ENCODE measurements at regions not wholly inside any gene's neighbourhood (a gene's known extent, or its start where the extent isn't known, plus 50 kb on each side); places are given as distances from the start of the nearest gene placed in this dataset.

DNA sequence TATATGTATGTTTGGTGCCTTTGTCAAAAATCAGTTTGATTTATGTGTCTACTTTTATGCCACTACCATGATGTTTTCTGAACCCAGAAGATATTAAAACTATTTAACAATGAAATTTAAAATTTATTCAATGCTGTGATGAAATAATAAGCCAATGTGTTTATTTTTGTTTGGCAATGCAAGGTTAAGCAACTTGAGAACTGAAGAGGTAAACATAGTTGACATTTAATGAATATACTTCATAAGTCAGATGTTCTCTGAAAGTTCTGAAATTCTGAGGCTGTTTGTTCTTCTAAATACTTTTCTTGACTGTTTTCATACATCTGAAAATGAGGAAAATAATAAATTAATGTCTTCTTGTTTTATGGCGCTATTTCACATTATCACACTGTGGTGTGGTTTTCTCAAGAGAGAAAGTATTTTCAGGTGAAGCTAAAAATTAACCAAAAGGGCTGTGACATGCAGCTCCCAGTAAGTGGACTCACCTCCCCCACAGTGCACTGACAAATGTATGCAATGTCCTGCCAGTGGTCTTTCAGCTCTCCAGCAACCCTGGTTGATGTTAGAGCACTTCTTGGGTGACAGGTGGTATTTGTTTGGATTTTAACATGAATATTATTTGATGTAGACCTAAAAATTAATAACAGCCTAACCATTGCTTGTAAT is 863.6 kb upstream of the SALL3 start:
- DNase-seq (ENCODE audit: low read depth) = no peak

GRCh38 chr18:78123144-78123909 is 856.3 kb upstream of the SALL3 start:
- DNase-seq (ENCODE audit: low read depth) = no peak

GRCh38 chr18:78123926-78124797 is 855.5 kb upstream of the SALL3 start:
- DNase-seq (ENCODE audit: low read depth) = no peak

GRCh38 chr18:78125206-78125896 is 854.3 kb upstream of the SALL3 start:
- no peak for DNase-seq (ENCODE audit: low read depth)

DNA sequence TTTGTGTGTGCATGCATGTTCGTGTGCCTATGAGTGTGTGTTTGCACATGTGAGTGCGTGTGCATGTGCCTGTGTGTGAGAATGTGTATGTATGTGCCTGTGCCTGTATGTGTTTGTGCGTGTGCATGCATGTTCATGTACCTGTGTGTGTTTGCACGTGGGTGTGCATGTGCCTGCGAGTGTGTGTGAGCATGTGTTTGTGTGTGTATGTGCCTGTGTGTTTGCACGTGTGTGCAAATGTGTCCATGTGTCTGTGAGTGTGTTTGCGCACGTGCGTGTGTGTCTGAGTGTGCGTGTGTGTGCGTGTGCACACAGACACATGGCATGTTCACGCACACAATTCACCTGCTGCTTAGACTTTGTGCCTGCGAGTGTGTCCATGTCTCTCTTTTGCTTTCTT is 853.5 kb upstream of the SALL3 start:
- no peak for DNase-seq (ENCODE audit: low read depth)

DNA sequence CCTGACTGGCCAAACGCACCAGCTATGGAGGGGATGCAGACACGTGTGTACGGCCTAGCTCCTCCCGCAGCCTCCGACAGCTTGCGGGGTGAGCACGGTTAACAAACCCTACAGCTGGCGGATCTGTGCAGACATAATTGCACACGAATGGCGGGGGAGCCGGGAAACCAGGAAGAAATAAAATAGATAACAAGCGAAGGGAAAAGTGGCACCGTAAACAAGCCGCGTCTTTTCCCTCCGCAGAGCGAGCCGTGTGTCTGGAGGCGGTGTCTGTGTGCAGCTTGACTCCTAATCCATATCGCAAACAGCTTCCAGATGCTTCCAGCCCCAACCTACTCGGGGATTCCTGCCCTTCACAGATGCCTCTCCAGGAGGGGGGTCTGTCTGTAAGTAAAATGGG is 853.1 kb upstream of the SALL3 start:
- DNase-seq (ENCODE audit: low read depth) = no peak

DNA sequence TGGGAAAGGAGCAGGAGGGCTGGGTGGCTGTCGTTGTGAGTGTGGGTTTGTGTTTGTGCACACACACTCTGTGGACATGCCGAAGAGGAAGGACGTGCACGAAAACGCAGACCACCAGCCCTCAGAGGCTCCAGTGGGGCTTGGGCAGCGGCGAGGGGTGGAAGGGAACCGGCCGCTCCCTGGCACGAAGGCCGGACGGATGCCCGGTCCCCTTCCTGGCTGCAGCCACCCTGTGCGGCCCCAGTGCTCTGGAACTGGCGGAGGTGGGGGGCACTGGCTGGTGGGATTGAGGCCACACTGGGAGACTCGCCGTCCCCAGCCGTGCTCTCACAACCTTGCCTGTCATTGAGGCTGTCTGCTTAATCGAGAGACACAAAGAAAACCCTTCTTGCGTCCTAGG is 852.6 kb upstream of the SALL3 start:
- no peak for DNase-seq (ENCODE audit: low read depth)

DNA sequence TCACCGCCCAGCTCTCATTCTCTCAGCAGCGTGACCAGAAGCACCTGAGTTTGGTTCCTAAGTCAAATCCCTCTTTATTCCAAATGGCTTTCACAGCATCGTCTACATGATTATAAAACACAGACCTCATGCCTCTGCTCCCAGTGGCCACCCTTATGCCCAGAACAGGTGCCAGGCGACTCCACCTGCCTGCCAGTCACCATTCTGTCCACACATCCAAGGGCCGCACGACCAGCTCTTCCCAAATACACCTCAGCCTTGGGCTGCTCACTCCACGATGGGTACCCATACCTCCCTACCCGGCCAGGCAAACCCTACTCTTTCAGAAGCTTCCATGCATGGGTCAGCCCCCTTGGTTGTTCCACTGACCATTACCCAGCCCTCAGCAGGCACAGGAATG is 851.6 kb upstream of the SALL3 start:
- DNase-seq (ENCODE audit: low read depth) = no peak

GRCh38 chr18:78129260-78129659 is 850.4 kb upstream of the SALL3 start:
- DNase-seq (ENCODE audit: low read depth) = no peak

DNA sequence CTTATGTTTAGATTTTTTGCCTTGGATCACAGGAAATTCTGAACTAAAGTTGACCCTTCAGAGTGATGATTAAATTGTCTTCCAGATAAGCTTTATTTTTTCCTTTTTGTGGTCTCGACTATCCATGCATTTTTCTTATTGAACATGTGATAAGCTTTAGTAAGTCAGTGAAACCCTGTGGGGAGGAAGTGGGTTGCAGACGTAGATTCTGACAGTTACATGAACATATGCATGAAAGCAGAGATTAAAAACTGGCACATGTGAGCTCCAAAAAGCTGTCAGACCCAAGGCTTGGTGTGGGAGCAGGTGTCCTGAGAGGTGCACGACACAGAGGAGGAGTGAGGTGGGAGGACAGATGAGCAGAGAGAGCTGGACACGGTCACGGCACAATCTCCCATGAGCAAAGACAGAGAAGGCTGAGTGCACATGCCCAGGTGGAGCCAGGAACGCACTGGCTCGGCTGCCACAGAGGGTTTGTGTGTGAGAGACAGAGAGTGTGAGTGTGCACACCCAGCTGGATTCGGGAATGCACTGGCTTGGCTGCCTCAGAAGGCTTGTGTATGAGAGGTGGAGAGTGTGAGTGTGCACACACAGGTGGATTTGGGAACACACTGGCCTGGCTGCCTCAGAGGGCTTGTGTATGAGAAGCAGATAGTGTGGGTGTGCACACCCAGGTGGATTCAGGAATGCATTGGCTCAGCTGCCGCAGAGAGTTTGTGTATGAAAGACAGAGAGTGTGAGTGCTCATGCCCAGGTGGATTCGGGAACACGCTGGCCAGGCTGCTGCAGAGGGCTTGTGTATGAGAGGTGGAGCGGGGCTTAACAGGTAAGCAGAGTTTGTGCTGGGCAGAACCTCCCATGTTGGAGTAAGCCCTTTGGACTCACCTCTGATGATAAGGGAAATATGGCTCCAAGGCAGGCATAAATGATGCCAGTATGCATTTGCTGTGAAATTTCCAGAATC is 849.1 kb upstream of the SALL3 start:
- DNase-seq (ENCODE audit: low read depth) = no peak

DNA sequence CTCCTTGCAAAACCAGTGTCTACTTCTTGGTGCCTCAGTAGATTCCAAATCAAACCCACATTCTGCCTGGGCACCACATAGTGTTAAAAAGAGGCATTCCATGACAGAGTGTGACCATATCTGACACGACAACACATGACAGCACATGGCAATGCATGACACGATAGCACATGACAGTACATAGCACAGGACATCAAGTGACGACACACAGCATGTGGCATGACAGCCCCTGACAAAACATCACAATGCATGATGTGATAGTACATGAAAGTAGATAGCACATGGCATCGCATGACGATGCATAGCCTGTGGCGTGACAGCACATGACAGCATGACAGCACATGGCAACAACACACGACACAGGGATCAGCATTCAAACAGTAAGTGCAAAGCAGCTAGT is 845.9 kb upstream of the SALL3 start:
- no peak for DNase-seq (ENCODE audit: low read depth)

- no peak for DNase-seq (ENCODE audit: low read depth)
Observed at GRCh38 chr18:78136986-78137385, 842.6 kb upstream of the SALL3 start.

DNA sequence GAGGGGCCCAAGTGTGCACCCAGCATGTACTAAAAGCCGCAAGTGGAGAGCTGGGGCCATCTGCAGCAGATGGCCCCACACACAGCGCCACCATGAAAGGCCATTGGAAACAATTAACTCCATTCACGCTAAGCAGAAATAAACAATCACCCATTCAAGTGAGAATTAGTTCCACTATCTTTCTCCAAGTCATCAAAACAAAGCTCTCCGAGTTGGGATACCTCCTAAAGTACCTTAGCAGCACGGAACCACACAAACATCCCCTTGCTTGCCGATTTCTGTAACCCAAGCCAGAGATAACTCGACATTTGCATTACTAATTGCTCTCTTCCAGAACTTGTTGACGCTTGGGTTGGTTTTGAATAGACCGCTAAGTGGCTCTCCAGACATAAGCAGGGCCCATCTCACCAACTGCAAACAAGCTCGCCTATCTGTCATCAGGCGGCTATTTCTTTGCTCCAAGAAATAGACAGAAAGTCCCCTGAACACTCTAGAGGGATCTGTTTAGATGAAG is 840.6 kb upstream of the SALL3 start:
- DNase-seq (ENCODE audit: low read depth) = no peak

DNA sequence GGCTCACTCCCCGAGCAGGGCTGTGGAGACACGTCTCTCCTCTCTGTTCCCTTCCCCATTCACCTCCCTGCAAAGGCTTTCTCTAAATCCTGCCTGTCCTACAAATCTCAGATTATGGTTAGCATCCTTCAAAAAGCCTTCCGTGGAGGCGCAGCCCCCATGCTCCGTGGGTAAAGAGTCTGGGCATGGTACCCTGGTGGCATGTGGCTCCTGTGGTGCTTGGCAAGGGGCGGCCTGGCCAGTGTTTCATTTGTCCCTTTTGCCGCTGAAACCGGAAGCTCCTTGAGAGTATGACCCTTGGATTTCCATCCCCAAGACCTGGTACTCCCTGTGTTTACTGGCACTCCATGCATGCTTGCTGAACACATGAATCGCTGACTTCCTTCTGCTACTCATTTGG is 839.3 kb upstream of the SALL3 start:
- DNase-seq (ENCODE audit: low read depth) = no peak

GRCh38 chr18:78144669-78145068 is 834.9 kb upstream of the SALL3 start:
- no peak for DNase-seq (ENCODE audit: low read depth)

DNA sequence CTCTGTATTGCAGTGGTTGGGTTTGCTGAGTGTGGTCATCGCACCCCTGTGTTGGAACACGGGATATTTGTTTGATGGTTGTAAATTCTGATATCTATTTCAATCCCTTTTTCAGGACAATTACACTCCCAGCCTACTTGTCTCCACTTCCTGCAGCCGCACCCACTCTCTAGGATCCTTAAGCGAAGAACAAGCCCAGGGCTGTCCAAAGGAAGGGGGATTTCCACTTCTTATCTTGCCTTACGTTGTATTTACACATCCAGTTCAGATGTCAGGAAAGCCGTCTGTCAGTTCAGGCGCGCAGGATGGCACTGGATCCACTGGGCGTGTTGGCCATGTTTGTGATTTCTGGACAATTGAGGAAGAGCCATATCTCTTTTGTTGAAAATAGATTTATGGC is 834.5 kb upstream of the SALL3 start:
- no peak for DNase-seq (ENCODE audit: low read depth)

DNA sequence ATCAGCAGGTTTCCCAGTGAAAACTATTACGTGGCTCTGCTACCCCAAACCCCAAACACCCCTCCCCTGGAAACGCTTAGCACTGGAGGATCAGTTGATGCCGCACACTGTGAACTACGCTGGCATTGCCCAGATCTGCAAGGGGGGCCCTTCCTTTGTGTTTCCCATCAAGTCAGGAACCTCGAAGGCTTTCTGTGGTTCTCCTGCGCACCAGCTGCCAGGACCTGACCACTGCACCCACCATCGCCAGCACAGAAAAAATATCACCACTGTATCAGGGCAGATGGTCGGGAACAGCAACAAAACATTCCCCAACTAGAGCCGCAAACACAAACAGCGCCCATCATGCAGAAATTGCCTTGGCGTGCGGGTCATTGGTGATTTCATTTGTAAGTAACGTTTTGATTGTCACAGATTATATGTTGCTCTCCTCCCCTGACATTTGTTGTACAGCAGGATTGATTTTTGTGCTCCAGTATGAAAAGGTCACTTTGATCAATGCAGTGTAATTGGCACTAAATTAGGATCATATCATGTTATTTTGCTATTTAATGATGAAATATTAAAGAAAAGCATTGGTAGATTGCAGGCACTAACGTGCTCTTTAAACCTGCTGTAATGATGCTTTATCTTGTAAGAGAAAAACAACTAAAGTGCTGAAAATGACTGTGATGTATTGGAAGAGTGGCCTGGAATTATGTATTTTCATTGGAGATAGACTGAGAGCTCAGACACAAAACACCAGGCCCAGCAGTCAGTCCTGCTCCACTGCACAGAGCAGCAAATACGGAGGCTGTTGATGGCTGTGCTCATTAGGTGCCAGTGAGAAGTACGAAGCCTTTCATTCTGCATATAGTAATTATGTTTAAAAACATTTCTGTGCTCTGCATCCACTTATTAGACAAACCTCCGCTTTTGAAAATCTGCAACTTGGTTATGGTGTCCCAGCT is 833.2 kb upstream of the SALL3 start:
- DNase-seq (ENCODE audit: low read depth) = no peak

- no peak for DNase-seq (ENCODE audit: low read depth)
Observed at GRCh38 chr18:78150590-78150989, 829.0 kb upstream of the SALL3 start.

DNA sequence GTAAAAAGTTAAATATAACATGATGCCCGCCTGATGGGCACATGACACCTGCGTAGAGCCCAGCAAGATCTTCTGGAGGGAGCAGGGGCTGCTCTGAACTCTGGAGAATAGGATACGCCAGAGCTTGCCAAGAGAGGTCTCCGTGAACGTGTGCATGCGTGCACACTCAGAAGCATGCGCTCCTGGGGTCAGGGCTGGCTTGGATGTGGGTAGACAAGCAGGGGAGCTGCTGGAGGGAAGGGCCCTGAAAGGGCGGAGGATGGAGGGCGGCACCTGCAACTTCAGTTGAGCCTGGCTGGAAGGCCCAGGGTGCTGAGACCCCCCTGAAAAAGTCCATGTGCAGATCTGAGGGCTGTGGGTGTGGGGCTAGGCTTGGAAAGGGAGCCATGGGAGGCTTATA is 828.4 kb upstream of the SALL3 start:
- DNase-seq (ENCODE audit: low read depth) = no peak
